Gastrocnemius medialis (tissue), 4 donors: ENCODE measurements at regions not wholly inside any gene's neighbourhood (a gene's known extent, or its start where the extent isn't known, plus 50 kb on each side); places are given as distances from the start of the nearest gene placed in this dataset.

Experiments used
- ATAC-seq, 2 donors: fragments of 150-250 bp; one replicate each; pipeline ENCODE4 v1.9.1; 2016
- DNase-seq, 2 donors: peaks; one replicate each; pipeline ENCODE4 v3.0.0-alpha.2; 2019
- H3K27ac ChIP-seq, 4 donors: fragments of 200-600 bp; sonication (generic); 1 replicate in 1 of 4; 2 replicates in 3 of 4; pipeline ENCODE4 v1.5.1; 2016 to 2018; ENCODE audit warnings: mild to moderate bottlenecking in 2 of 4, moderate library complexity in 1 of 4
- H3K27me3 ChIP-seq, 3 donors: fragments of 200-600 bp; sonication (generic) in 2 of 3; 1 replicate in 1 of 3; 2 replicates in 2 of 3; pipeline versions ENCODE4 v1.5.1 to v1.6.0; 2016 to 2019; ENCODE audit warnings: mild to moderate bottlenecking in 1 of 3, moderate library complexity in 1 of 3
- H3K36me3 ChIP-seq, 2 donors: fragments of 200-600 bp; sonication (generic) in 1 of 2; one replicate each; pipeline ENCODE4 v1.5.1; 2017 to 2018
- H3K4me1 ChIP-seq, 2 donors: fragments of 200-600 bp; sonication (generic) in 1 of 2; one replicate each; pipeline ENCODE4 v1.5.1; 2016 to 2017; ENCODE audit warnings: mild to moderate bottlenecking in 2 of 2
- H3K4me3 ChIP-seq, 4 donors: fragments of 200-600 bp; sonication (generic) in 3 of 4; 1 replicate in 1 of 4; 2 replicates in 3 of 4; pipeline ENCODE4 v1.5.1; 2016 to 2019; ENCODE audit warnings: mild to moderate bottlenecking in 2 of 4
- H3K9me3 ChIP-seq, 3 donors: fragments of 200-600 bp; sonication (generic) in 2 of 3; 1 replicate in 1 of 3; 2 replicates in 2 of 3; pipeline ENCODE4 v1.5.1; 2016 to 2019
- POLR2A ChIP-seq, 2 donors: fragments of 450-650 bp; IDR thresholded peaks; one replicate each; pipeline ENCODE4 v1.6.1; 2017; ENCODE audit warnings: antibody characterized with exemption in 2 of 2, mild to moderate bottlenecking in 2 of 2, moderate library complexity in 2 of 2
- in situ Hi-C, 4 donors: fragments of 200-750 bp; cut with MboI; loops; one replicate each; pipeline versions ENCODE4 v1.15.0 to v1.8.0; 2017; ENCODE audit warnings: low sequenced_read_pairs in 4 of 4
- intact Hi-C: fragments of 100-400 bp; cut with DNase I; formaldehyde crosslinking; loops from one replicate; pipeline ENCODE4 v1.15.1; 2023; ENCODE audit warnings: low total_unique reads
- TF ChIP-seq, protein P1 (sequence below), 5 experiments: fragments of 450-650 bp in 3 of 5; fragments of 200-600 bp in 2 of 5; sonication (generic) in 2 of 5; IDR thresholded peaks in 4 of 5; conservative IDR thresholded peaks in 1 of 5; 1 replicate in 4 of 5; 2 replicates in 1 of 5; pipeline ENCODE4 v1.5.1; 2016 to 2019; ENCODE audit warnings: antibody characterized with exemption in 5 of 5, mild to moderate bottlenecking in 3 of 5, moderate library complexity in 3 of 5

GRCh38 chr13:39847336-39847735 lies 191.9 kb downstream of the COG6 start:
- in situ Hi-C loops, result no loop called here
- H3K27ac ChIP-seq, result no peak overlapping the region

DNA sequence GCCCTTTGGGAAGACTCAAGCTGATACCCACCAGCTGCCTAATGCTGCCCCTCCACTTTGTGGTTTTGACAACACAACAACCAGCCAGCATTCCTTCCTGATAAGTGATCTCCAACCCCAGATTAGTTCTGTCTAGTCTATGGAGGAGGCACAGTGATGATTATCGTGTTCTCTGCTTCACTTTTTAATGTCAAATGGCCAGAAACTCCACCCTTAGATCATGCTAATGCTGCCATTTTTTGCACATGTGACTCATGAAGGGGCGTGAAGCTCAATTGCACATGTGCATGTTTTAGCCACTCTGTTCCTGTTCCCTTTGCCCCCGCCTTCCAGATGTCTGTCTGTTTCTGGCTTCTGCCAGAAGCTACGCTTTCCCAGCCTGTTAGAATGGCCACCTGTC lies 199.8 kb downstream of the COG6 start:
- intact Hi-C loops (no loop called here), in situ Hi-C loops (no loop called here)
- no peak for TF ChIP-seq POLR2A (IDR thresholded peaks at IDR 0.05)
- TF ChIP-seq, protein P1, sequence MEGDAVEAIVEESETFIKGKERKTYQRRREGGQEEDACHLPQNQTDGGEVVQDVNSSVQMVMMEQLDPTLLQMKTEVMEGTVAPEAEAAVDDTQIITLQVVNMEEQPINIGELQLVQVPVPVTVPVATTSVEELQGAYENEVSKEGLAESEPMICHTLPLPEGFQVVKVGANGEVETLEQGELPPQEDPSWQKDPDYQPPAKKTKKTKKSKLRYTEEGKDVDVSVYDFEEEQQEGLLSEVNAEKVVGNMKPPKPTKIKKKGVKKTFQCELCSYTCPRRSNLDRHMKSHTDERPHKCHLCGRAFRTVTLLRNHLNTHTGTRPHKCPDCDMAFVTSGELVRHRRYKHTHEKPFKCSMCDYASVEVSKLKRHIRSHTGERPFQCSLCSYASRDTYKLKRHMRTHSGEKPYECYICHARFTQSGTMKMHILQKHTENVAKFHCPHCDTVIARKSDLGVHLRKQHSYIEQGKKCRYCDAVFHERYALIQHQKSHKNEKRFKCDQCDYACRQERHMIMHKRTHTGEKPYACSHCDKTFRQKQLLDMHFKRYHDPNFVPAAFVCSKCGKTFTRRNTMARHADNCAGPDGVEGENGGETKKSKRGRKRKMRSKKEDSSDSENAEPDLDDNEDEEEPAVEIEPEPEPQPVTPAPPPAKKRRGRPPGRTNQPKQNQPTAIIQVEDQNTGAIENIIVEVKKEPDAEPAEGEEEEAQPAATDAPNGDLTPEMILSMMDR (IDR thresholded peaks at IDR 0.05 in 4 of 5, conservative IDR thresholded peaks at IDR 0.05 in 1 of 5), result no peak
- ATAC-seq (no peak), DNase-seq (no peak)
- no peak overlapping the region for H3K4me3 ChIP-seq
- no peaks in the 10 kb centered on the region for H3K36me3 ChIP-seq
- no peaks in the 10 kb centered on the region for H3K27me3 ChIP-seq
- H3K9me3 ChIP-seq, result no peaks in the 10 kb centered on the region
- H3K27ac ChIP-seq, result no peak overlapping the region
- H3K4me1 ChIP-seq, result no peaks in the 10 kb centered on the region

More at GRCh38 chr13:39847336-39847735, 191.9 kb downstream of the COG6 start:
- Histone ChIP-seq H3K27me3 (no peaks in the 10 kb centered on the region), H3K4me1 (no peaks in the 10 kb centered on the region), H3K4me3 (no peak overlapping the region), H3K9me3 (no peaks in the 10 kb centered on the region), H3K36me3 (no peaks in the 10 kb centered on the region)
- intact Hi-C loops, result no loop called here
- no peak for DNase-seq
- ATAC-seq, result no peak
- no peak for TF ChIP-seq POLR2A (IDR thresholded peaks at IDR 0.05)
- TF ChIP-seq, protein P1 (IDR thresholded peaks at IDR 0.05 in 4 of 5, conservative IDR thresholded peaks at IDR 0.05 in 1 of 5), result no peak

GRCh38 chr13:39856714-39857113 lies 201.3 kb downstream of the COG6 start:
- ATAC-seq (no peak), DNase-seq (no peak)
- H3K27ac ChIP-seq, result no peak overlapping the region
- in situ Hi-C loops (no loop called here), intact Hi-C loops (no loop called here)
- H3K9me3 ChIP-seq, result no peaks in the 10 kb centered on the region
- H3K36me3 ChIP-seq, result no peaks in the 10 kb centered on the region
- no peak overlapping the region for H3K4me3 ChIP-seq
- no peak for TF ChIP-seq POLR2A (IDR thresholded peaks at IDR 0.05)
- TF ChIP-seq, protein P1 (IDR thresholded peaks at IDR 0.05 in 4 of 5, conservative IDR thresholded peaks at IDR 0.05 in 1 of 5), result no peak
- no peaks in the 10 kb centered on the region for H3K27me3 ChIP-seq
- no peaks in the 10 kb centered on the region for H3K4me1 ChIP-seq

- Histone ChIP-seq H3K4me1 (no peaks in the 10 kb centered on the region), H3K27me3 (no peaks in the 10 kb centered on the region), H3K9me3 (no peaks in the 10 kb centered on the region), H3K4me3 (no peak overlapping the region), H3K27ac (no peak overlapping the region), H3K36me3 (no peaks in the 10 kb centered on the region)
- intact Hi-C loops (no loop called here), in situ Hi-C loops (no loop called here)
- TF ChIP-seq, protein P1 (IDR thresholded peaks at IDR 0.05 in 4 of 5, conservative IDR thresholded peaks at IDR 0.05 in 1 of 5), result no peak
- no peak for TF ChIP-seq POLR2A (IDR thresholded peaks at IDR 0.05)
- DNase-seq, result no peak
- no peak for ATAC-seq
These were observed 203.3 kb downstream of the COG6 start for GRCh38 chr13:39858794-39859193.

DNA sequence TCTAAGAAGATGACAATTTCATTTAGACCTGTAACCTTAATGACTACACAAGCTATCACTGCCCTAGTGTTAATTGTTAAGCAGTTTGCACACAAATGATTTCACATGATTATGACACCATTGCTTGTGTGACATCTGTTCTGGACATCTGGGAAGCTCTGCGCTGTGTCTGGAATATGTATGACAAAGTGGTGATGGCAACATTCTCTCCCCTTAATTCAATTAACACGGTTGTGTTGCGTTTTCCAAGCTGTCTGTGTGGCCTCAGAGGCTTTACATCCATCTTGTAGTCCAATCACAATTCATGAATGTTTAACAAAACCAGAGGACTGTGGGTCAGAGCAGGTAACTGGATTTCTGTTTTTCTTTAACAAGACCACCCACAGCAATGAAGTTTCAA lies 204.4 kb downstream of the COG6 start:
- no peak for DNase-seq
- H3K4me1 ChIP-seq, result no peaks in the 10 kb centered on the region
- intact Hi-C loops, result no loop called here
- no peak overlapping the region for H3K4me3 ChIP-seq
- TF ChIP-seq, protein P1 (IDR thresholded peaks at IDR 0.05 in 4 of 5, conservative IDR thresholded peaks at IDR 0.05 in 1 of 5), result no peak
- TF ChIP-seq POLR2A (IDR thresholded peaks at IDR 0.05), result no peak
- H3K27me3 ChIP-seq, result no peaks in the 10 kb centered on the region
- no peak for ATAC-seq
- in situ Hi-C loops, result no loop called here
- no peaks in the 10 kb centered on the region for H3K9me3 ChIP-seq
- H3K36me3 ChIP-seq, result no peaks in the 10 kb centered on the region
- H3K27ac ChIP-seq, result no peak overlapping the region
